22Rv1 (cell line): ENCODE measurements at regions not wholly inside any gene's neighbourhood (a gene's known extent, or its start where the extent isn't known, plus 50 kb on each side); places are given as distances from the start of the nearest gene placed in this dataset.

Experiments
- ZFX ChIP-seq: fragments of 450-650 bp; IDR thresholded peaks from 2 replicates; pipeline ENCODE4 v1.6.1; 2017; ENCODE audit warnings: antibody characterized with exemption, borderline replicate concordance
- TF ChIP-seq, protein P1 (sequence below): fragments of 450-650 bp; IDR thresholded peaks from 2 replicates; pipeline ENCODE4 v1.5.1; 2017; ENCODE audit warnings: mild to moderate bottlenecking

DNA sequence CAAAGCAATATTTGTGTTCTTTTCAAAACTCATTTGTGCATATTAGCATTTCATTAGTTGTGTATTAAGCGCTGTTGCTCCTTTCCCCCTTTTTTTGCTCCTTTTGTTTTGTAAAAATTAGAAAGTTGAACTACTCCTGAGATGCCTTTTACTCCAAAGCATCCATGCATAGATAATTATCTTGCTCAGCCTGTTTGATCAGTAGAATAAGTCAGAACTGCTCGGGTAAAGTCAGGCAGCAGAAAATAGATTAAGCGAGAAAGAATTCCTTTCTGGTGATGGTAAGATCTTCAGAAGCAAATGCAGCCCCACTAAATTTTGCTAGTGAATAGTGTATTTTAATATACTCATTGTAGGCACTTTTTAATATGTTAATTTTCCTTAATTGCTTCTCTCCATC, 227.1 kb downstream of the TEX36 start:
- TF ChIP-seq, protein P1, sequence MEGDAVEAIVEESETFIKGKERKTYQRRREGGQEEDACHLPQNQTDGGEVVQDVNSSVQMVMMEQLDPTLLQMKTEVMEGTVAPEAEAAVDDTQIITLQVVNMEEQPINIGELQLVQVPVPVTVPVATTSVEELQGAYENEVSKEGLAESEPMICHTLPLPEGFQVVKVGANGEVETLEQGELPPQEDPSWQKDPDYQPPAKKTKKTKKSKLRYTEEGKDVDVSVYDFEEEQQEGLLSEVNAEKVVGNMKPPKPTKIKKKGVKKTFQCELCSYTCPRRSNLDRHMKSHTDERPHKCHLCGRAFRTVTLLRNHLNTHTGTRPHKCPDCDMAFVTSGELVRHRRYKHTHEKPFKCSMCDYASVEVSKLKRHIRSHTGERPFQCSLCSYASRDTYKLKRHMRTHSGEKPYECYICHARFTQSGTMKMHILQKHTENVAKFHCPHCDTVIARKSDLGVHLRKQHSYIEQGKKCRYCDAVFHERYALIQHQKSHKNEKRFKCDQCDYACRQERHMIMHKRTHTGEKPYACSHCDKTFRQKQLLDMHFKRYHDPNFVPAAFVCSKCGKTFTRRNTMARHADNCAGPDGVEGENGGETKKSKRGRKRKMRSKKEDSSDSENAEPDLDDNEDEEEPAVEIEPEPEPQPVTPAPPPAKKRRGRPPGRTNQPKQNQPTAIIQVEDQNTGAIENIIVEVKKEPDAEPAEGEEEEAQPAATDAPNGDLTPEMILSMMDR = no peak
- no peak for TF ChIP-seq ZFX
